HG03135 (cell line): ENCODE measurements at regions not wholly inside any gene's neighbourhood (a gene's known extent, or its start where the extent isn't known, plus 50 kb on each side); places are given as distances from the start of the nearest gene placed in this dataset.
"Not testable (repeated sequence)": the region's sequence is repeated elsewhere in the genome, so short reads cannot be mapped to it uniquely, and the experiment has no call there.

Experiments
- ATAC-seq: cut with Tn5 transposase; IDR thresholded peaks from one replicate; pipeline ENCODE4 v1.9.1; 2021; ENCODE audit warnings: mild to moderate bottlenecking, moderate library complexity; ENCODE audit not compliant: unreplicated experiment

GRCh38 chr6:119845161-119845560 is 495.6 kb upstream of the MAN1A1 start:
- no peak for ATAC-seq

- no peak for ATAC-seq
These were observed 494.8 kb upstream of the MAN1A1 start for GRCh38 chr6:119844387-119844786.

- ATAC-seq, result no peak
These were observed 492.6 kb upstream of the MAN1A1 start for GRCh38 chr6:119842191-119842590.

GRCh38 chr6:119838043-119838442 is 488.5 kb upstream of the MAN1A1 start:
- ATAC-seq, result no peak

GRCh38 chr6:119834418-119834817 is 484.9 kb upstream of the MAN1A1 start:
- no peak for ATAC-seq

GRCh38 chr6:119832411-119832810 is 482.9 kb upstream of the MAN1A1 start:
- ATAC-seq, result no peak

- no peak for ATAC-seq
These were observed 481.1 kb upstream of the MAN1A1 start for GRCh38 chr6:119830494-119831295.

- ATAC-seq, result no peak
These were observed 480.5 kb upstream of the MAN1A1 start for GRCh38 chr6:119830069-119830468.

- ATAC-seq, result not testable (repeated sequence)
These were observed 479.9 kb upstream of the MAN1A1 start for GRCh38 chr6:119829499-119829898.

GRCh38 chr6:119829006-119829405 is 479.4 kb upstream of the MAN1A1 start:
- ATAC-seq, result no peak

GRCh38 chr6:119821380-119821779 is 471.8 kb upstream of the MAN1A1 start:
- ATAC-seq, result no peak

- ATAC-seq, result no peak
These were observed 469.3 kb upstream of the MAN1A1 start for GRCh38 chr6:119818876-119819275.

- ATAC-seq, result no peak
These were observed 465.2 kb upstream of the MAN1A1 start for GRCh38 chr6:119814609-119815400.

GRCh38 chr6:119802464-119802863 is 452.9 kb upstream of the MAN1A1 start:
- no peak for ATAC-seq

- ATAC-seq, result no peak
These were observed 451.5 kb upstream of the MAN1A1 start for GRCh38 chr6:119801056-119801455.

- no peak for ATAC-seq
These were observed 451.0 kb upstream of the MAN1A1 start for GRCh38 chr6:119800526-119800925.

- no peak for ATAC-seq
These were observed 450.3 kb upstream of the MAN1A1 start for GRCh38 chr6:119799596-119800509.

GRCh38 chr6:119791736-119792135 is 442.2 kb upstream of the MAN1A1 start:
- no peak for ATAC-seq

- ATAC-seq, result no peak
These were observed 431.8 kb upstream of the MAN1A1 start for GRCh38 chr6:119781365-119781764.

GRCh38 chr6:119768201-119768600 is 418.6 kb upstream of the MAN1A1 start:
- ATAC-seq, result no peak
